HCT116 (cell line): ENCODE measurements at regions not wholly inside any gene's neighbourhood (a gene's known extent, or its start where the extent isn't known, plus 50 kb on each side); places are given as distances from the start of the nearest gene placed in this dataset.

Experiments used
- EZH2 ChIP-seq: fragments of 200-600 bp; sonication (generic); IDR thresholded peaks from 2 replicates; pipeline ENCODE4 v1.6.1; 2017; ENCODE audit warnings: antibody characterized with exemption, mixed run types
- EZH2phosphoT487 ChIP-seq: fragments of 200-600 bp; IDR thresholded peaks from 2 replicates; pipeline ENCODE4 v1.6.1; 2018; ENCODE audit warnings: antibody characterized with exemption, borderline replicate concordance
- POLR2A ChIP-seq: IDR thresholded peaks from 2 replicates; pipeline ENCODE4 v1.7.0; 2011; ENCODE audit warnings: borderline replicate concordance; ENCODE audit not compliant: insufficient read depth, insufficient read length; ENCODE audit errors: extremely low read depth
- REST ChIP-seq: IDR thresholded peaks from 2 replicates; pipeline ENCODE4 v1.6.1; 2012; ENCODE audit warnings: low read depth

GRCh38 chr16:87198881-87199280 is 118.3 kb downstream of the C16orf95 start:
- no peak for TF ChIP-seq POLR2A
- TF ChIP-seq EZH2, result no peak
- TF ChIP-seq REST, result no peak
- TF ChIP-seq EZH2phosphoT487, result no peak
